Vagina (tissue), 2 donors: ENCODE measurements at regions not wholly inside any gene's neighbourhood (a gene's known extent, or its start where the extent isn't known, plus 50 kb on each side); places are given as distances from the start of the nearest gene placed in this dataset.

Experiments used
- CTCF ChIP-seq, 3 experiments: fragments of 450-650 bp in 2 of 3; fragments of 200-600 bp in 1 of 3; sonication (generic) in 1 of 3; IDR thresholded peaks; one replicate each; pipeline ENCODE4 v1.5.1; 2017 to 2019; ENCODE audit warnings: antibody characterized with exemption in 3 of 3, mild to moderate bottlenecking in 2 of 3, moderate library complexity in 2 of 3
- POLR2A ChIP-seq, 2 donors: fragments of 450-650 bp; IDR thresholded peaks; one replicate each; pipeline ENCODE4 v1.6.1; 2017; ENCODE audit warnings: antibody characterized with exemption in 2 of 2, mild to moderate bottlenecking in 2 of 2, moderate library complexity in 2 of 2
- POLR2AphosphoS5 ChIP-seq, 2 donors: sonication (generic); formaldehyde crosslinking; IDR thresholded peaks; one replicate each; pipeline ENCODE4 v1.9.0; 2017; ENCODE audit warnings: antibody characterized with exemption in 2 of 2, mild to moderate bottlenecking in 2 of 2, low read depth in 1 of 2; ENCODE audit not compliant: insufficient read depth in 1 of 2

- no peak for TF ChIP-seq CTCF (IDR thresholded peaks at IDR 0.05)
- TF ChIP-seq POLR2AphosphoS5 (IDR thresholded peaks at IDR 0.05; ENCODE audit: insufficient read depth in 1 of 2, low read depth in 1 of 2), result no peak
- no peak for TF ChIP-seq POLR2A (IDR thresholded peaks at IDR 0.05)
Measured at GRCh38 chr20:7147220-7147601, 379.7 kb downstream of the BMP2 start.
